ENCODE measurements at regions not wholly inside any gene's neighbourhood (a gene's known extent, or its start where the extent isn't known, plus 50 kb on each side); places are given as distances from the start of the nearest gene placed in this dataset.

DNA sequence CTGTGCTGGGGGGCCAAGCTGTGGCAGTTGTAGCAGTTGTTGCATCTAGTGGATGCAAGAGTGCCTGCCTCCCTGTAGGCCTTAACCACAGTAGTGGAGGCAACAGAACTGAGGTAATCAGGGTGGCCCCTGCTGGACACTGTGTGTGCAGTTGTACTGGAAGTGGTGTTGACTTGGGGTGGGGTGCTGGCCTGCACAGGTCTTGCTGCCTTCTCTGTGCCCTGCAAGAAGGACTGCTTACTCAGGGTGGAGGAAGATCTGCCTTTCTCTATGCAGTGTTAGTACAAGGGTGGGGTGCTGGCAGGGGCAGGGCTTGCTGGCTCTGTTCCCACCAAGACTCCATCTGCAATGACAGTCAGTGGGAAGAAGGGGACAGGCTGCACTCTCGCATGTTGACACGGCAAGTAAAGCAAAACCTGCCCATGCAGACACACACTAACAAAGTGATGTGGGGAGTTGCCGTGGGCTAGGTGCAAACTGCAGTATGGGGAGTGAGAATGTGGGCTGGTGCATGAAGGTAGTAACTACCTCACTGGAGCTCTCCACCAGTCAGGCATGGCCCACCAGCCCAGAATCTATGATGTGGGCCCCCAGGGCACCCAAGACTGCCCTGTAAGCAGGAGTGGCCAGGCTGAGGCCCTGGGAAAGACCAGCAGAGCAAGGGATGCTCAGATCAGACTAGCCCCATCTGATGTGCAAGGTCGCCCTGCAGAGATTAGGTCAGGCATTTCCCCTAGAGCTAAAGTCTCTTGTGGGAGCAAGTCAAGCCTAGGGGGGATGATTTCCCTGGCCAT lies 594.9 kb downstream of the TECRL start:
- DNase-seq (ENCODE audit: low spot score) = no peak

DNA sequence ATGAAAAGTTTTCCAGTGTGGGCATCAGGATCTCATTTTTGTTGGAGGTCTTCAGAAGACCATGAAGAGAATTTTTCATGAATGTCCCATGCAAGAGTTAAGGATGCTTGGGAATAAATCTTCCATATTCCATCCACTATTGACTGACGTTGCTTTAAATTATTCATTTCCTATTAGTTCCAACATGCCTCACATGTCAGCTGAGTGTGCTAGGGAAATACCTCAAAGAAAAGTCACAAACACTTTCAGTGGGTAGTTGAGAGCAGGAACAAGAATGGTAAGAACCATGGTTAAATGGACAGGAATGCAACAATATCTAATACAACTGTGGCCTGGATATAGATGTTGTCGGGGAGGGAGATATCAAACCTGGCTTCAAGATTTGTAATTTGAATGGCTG lies 610.1 kb downstream of the TECRL start:
- no peak for DNase-seq (ENCODE audit: low spot score)

DNA sequence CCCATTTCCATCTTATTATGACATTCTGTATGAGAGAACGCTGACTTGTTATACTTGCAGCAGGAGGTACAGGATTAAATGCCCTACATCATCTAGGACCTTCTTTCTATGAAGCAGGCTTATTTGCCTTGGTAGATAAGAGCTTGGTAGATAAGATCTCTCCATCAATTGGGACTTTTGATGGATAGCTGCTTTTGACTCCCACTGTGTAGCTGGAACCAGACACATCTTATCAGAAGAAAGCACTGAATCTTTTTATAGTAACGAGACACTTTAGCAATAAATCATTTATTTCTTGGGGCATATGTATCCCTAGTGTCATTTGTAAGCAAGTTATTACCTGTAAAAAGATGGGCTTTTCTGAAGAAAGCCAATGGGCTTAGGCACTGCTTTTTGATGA lies 613.9 kb downstream of the TECRL start:
- DNase-seq (ENCODE audit: low spot score) = no peak

DNA sequence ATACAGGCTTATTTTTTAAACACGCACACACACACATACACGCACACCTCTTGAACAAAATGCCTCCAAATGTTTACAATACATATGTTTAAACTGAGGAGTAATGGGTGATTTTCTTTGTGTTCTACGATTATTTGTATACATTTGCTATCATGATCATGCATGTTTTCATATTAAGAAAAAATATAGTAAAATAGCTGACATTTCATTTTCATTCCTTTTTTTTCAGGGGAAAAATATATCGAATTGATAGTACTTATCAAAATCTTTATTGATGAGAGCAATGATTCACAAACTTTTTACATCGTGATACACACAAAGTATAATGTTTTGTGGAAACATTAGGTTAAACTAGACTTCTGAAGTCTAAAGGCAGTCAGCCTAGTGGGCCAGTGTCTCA lies 618.9 kb downstream of the TECRL start:
- no peak for DNase-seq (ENCODE audit: low spot score)

DNA sequence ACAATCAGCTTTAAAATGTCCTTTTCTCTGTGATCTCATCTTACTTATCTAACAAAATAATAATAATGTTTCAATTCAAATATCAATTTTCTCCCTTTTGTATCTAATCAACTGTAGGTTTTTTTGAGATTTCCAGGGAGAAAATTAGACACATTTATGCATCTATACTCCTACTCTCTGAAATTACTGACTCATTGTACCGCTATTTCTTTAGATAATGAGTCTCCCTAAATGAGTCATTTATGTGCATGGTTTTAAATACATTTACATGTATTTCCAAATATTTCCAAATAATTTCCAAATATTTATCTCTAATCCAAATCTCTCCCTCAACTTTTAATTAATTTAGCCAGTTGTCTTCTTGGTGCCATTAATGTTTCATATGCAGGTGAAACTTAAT lies 621.0 kb downstream of the TECRL start:
- no peak for DNase-seq (ENCODE audit: low spot score)

DNA sequence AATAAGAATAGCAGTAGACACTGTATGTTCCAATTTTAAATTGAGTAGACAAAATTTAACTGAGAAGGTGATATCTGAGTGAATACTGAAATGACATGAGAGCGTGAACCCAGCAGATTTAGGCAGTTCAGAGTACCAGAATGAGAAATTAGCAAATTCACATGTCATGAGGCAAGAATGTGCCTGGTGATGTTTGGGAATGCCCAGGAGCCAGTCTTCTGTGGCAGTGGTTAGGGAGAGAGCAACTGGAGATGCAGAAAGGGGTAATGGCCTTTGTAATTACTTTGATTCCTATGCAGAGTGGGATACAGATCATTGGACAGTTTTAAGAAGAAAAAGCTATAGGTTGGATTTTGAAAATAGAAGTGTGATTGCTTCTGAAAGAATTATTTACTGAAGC lies 621.9 kb downstream of the TECRL start:
- DNase-seq (ENCODE audit: low spot score) = no peak

DNA sequence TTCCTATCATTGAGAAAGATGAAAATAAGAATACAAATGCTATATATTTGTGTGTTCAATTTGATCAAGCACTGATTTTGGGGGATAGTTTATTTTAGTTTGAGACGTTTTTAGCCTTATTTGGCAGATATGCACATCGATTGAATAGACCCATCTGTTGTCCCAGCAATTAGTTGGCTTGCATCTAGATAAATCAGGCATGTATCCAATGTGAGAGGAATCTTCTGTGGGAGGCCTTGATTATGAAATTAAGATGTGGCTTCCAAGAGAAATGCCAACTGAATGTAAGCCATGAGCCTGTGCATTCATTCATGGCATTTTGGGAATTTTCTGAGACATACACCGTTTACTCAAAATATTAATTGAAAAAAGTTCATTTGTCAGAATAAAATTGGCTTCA lies 623.1 kb downstream of the TECRL start:
- no peak for DNase-seq (ENCODE audit: low spot score)

DNA sequence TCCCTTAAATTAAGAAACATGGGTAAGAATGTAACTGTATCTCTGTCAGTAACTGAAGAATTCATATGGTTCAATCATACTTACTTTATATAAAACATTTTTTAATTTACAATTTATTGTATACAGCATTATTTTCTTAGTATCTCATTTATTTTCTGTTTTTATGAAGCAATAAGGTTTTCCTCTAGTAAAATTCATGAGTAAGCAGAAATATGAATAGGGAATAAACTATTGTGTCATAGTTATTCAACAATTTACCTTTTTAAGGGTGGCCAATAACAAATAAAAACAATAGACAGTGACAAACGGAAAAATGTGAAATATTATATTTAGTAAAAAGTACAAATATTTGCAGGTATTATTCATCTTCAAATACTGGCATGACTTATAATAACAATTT lies 624.4 kb downstream of the TECRL start:
- DNase-seq (ENCODE audit: low spot score) = no peak

DNA sequence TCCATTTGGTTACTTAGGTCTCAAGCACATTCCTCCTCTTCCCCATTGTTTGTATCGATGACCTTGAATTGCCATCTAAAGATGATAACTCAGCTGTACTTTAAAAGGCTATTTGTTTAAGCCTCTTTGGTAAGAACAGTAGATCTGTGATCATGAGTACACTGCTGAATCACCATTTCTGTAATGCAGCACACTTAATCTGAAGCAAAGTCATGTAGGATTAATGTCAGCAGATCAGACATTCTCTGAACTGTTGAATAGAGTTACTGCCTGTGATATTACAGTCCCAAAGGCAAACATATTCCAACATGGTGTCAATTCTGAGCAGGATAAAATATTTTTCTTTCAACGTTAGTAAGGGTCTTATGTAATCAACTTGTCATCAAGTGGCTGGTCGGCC lies 631.6 kb downstream of the TECRL start:
- no peak for DNase-seq (ENCODE audit: low spot score)

DNA sequence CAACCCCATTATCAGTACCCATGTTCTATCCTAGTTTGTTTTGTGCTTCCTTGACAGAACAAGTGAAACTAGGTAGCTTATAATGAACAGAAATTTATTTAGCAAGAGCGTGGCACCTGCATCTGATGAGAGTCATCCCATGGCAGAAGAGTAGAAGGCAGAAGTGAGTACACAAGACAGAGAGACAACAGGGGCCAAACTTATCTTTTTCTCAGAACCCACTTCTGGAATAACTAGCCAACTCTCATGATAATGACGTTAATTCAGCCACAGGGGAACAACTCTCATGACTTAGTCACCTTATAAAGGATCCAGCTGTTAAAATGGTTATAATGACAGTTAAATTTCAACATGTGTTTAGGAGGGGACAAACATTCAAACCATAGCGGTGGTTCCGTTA lies 644.9 kb downstream of the TECRL start:
- DNase-seq (ENCODE audit: low spot score) = no peak

DNA sequence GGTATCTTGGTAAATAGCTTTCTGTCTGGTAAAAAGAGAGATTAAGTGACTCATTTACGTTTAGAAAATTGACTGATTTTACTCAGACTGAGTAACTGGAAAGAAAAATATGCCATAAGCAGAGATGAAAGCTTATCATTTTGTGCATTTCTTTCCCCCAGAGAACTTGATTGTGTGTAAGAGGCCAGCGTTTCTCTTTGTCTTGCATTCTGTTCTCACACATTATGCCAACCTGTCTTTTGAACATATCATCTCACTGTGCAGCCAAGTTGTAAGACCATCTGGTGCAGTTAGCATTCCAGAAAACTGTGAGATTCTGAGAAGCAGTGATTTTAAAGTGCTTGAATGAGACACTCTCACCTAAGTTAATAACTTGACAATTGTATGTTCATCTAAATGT lies 651.3 kb downstream of the TECRL start:
- DNase-seq (ENCODE audit: low spot score) = no peak

DNA sequence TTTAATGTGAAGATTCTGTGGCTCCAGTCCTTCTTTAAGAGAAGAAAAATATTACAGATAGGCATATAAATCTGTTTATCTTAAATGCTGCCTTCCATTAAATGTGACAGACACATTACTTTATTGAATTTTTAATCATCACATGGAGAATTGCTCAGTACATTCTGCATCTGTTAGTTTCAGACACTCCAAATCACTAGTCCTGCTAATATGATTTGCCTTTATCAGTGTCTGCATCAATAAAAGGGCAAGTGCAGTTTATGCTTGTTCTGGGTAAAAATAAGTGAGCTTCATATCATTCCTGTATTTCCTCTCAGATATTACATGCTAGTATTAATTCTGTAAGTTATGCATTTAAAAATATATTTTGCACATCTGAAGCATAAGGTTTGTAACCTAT lies 666.4 kb downstream of the TECRL start:
- no peak for DNase-seq (ENCODE audit: low spot score)

DNA sequence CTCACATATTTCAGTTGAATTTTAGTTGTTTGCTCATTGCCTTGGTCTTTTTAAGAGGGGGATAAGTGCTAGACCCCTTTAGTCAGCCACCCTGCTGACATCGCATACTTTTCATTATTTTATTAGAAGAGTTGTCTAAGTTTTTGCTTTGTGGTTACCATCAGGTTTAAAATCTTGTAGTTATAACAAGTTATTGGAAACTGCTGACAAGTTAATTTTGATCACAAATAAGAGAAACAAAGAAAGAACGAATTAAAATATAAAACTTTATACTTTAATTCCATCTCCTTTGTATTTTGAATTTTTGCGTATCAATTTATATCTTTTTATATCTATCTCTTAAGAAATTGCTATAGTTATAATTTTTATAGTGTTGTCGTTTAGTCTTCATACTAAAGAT lies 679.7 kb downstream of the TECRL start:
- DNase-seq (ENCODE audit: low spot score) = no peak

DNA sequence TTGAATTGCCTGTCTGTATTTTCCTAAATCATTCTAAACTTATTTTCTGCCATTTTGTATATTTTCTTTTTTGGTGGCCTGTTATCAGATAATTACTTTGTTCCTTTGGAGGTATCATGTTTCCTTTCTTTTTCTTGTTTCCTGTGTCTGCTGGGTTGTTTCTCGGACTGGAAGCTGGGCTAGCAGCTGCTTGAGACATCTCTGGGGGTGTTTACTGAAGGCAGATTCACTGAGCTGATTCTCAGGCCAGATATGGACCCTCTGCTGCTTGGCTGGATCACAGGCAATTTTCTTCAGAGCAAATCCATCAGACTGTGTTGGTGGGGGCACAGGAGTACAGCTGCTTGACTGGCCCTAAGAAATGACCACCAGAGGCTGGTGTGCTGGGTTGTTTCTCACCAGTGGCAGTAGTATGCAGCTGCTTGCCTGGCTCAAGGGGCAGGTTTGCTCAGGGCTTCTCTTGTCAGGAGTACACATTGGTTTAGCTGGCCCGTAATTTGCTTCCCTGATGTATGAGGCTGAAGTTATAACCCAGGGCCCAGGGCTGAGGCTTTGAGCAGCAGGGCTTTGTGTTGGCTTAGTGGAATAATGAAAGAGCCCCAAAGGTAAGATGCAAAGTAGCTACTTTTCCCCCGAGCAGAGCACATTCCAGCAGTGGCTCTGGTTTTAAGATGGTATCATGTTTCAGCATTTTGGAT lies 680.6 kb downstream of the TECRL start:
- DNase-seq (ENCODE audit: low spot score) = no peak

DNA sequence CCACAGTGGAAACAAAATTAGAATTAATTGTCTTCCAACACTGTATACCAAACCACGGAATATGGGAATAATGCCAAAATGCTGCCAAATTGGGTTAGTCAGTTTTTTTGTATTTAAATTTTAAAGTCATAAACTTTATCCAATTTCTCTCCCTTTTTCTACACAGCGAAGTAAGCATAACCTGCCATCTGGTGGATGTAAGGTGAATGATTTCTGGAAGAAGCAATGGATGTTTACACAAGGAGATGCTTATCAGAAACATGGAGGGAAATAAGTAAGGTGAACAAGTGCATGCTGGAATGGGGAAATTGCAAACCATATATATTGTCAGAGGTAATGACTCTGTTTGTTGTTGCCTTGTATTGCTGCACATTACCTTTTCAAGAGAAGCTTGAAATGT lies 691.9 kb downstream of the TECRL start:
- peak; percentile 37 for DNase-seq (ENCODE audit: low spot score)

DNA sequence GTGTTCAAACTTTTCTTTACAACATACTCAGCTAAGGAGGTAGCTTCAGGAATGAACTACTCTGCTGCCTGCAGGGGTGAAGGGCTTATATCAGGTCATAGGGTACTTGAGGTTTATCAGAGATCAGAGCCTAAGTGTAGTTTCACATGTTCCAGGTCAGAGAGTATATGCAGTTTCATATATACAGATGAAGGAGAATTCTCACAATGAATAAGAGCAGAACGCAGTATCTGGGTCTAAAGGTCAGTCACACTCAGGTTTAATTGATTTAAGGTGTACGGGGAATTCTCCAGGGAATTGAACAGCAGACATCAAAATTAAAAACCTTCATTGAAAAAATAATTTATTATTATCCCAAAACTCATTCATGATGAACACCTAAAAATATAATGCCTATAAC lies 700.6 kb downstream of the TECRL start:
- no peak for DNase-seq (ENCODE audit: low spot score)

DNA sequence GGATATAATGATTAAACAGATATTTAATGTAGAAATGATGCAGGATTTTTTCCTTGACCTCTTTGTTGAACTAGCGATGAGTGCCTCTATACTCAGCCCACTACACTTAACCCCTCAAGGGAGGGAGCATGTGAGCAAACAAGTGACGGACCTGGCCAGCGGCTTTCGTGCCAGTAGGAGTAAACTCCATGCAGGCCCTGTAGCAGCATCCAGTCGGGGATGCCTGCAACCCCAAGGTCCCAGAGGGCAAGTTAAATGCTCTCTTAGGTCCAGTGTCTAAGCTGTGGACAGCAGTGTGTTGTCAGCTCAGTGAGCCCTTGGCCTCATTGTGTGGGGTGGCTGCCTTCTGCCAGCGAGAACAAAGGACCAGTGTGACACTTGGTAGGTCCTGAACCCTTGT lies 708.7 kb downstream of the TECRL start:
- no peak for DNase-seq (ENCODE audit: low spot score)

DNA sequence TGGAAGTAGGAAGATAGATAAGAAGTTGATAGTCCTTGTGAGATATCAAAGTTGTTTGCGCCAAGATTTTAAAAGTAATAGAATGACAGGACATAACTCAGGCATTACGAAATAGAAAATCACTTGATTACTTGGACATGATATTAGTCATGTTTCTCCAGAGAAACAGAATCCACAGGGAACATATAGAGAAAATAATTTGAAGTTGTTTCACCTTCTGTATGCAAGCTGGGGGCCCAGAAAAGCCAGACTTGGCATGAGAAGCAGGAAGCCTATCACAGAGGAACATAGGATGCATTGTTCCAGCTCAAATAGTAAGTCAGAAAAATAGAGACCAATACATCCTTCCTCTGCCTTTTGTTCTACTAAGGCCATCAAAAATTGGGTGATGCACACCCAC lies 715.9 kb downstream of the TECRL start:
- no peak for DNase-seq (ENCODE audit: low spot score)

DNA sequence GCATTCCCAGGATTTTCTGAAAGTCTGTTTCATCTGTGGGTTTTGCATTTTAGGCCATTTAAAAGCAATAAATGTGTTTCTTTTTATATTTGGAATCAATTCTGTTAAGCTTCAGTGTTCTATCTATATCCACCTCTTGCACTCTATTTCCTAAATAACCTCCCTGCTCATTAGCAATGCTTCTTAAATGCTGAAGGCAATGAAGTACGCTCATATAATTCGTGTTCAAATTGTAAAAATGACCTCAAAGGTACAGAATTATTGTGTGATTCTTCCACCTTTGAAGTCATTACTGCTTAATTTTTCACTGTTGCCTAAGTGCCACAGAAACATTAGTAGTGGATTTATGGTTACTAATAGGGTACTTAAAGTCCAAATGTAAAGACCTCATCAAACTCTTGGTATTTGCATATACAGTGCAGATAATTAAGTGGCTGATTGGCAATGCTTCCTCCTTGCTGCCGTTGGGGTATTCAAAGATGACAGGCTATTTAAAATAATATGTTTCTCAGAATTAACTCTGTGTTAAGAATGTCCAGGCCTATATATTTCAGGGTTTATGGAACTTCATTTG lies 730.8 kb downstream of the TECRL start:
- no peak for DNase-seq (ENCODE audit: low spot score)

DNA sequence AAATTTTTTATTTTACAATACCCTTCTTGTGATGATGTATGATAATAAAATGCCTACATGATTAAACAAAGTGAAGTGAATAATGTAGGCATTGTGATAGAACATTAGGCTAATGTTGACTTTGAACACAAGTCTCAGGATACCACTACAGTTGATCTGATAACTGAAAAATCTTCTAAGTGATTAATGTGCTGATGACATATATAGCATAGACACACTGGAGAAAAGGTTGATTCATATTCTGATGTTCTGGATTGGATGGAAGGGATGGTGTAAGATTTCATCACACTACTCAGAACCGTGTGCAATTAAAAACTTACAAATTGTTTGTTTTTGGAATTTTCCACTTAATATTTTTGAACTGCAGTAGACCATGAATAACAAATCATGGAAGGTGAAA lies 738.5 kb downstream of the TECRL start:
- DNase-seq (ENCODE audit: low spot score) = no peak

DNA sequence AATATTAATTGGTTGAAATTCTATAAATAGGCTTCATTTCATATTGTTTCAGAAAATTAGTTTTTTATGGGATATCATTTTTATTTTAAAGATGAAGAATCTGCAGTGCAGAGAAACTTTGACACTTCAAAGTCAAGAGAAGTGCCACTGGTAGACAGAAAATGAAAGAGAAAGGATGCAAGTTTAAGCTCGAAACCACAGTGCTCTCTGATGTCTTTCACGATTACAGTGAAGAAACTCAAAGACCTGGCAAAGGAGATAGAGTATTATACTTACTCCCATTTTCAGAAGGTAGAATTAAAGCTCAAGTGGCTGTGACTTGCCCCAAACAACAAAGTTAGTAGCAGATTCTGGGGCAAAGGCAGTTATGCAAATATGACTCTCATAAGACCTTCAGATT lies 745.4 kb downstream of the TECRL start:
- peak; percentile 2 for DNase-seq (ENCODE audit: low spot score)

DNA sequence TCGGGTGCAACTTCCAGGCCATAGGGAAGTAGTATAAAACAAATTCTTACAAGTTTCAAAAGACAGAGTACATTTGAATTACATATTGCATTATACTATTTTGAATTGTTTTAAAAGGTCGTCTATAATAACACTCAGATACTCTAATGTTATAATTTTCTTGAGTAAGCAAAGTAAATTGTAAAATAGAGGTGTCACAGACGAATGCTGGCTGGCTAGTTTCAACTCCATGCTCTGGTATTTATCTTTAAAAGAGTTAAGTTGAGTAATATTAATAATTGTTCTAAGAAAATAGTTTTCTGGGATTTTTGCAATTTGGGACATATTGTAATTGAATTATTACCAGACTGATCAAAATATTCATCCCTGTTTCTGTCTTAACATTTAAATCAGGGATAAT lies 764.9 kb downstream of the TECRL start:
- no peak for DNase-seq (ENCODE audit: low spot score)

DNA sequence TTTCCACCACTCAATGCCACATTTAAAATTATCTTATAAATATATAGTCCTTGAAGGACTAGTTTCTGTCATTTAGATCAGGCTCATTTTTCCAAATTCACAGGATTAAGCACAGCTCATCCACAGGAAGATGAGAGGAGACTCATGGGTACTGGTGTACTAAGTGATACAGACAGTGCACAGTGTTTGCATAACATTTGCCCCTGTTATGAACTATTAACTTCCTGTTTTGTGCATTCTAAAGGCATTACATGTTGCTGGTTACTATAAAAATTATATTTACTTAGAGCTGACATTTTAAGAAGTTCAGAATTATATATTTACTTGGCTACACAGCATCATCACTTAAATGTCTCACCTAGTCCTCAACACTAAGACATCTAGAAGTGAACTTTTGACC lies 772.0 kb downstream of the TECRL start:
- DNase-seq (ENCODE audit: low spot score) = no peak

DNA sequence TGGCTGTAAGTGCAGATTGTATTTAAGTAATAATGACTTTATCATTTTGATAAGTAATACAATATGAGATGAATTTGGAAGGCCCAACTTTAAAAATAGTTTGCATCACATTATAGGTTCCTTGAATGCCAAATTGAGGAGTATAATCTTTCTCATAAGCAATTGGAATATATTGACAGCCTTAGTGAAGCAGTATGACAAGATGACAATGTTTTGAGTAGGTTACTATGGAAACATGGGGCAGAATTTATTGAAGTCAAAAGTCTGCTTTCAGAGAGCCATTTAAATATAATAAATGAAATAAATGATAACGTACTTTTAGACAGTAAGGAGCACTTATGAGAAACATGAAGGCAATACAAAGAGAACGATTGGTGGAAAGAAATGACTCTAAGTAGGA lies 776.4 kb downstream of the TECRL start:
- DNase-seq (ENCODE audit: low spot score) = no peak

Measured in NAMALWA (cell line).